ENCODE measurements at regions not wholly inside any gene's neighbourhood (a gene's known extent, or its start where the extent isn't known, plus 50 kb on each side); places are given as distances from the start of the nearest gene placed in this dataset.
"Not testable (repeated sequence)": the region's sequence is repeated elsewhere in the genome, so short reads cannot be mapped to it uniquely, and the experiment has no call there.

GRCh38 chr5:93348231-93348630 is 232.8 kb downstream of the NR2F1-AS1 start:
- H4K20me1 ChIP-seq (ENCODE audit: insufficient read depth, low read length) = no peaks in the 10 kb centered on the region
- H3K36me3 ChIP-seq (ENCODE audit: insufficient read depth, low read length) = no peaks in the 10 kb centered on the region
- no peaks in the 10 kb centered on the region for H3K4me1 ChIP-seq (ENCODE audit: insufficient read depth, low read length, poor library complexity, severe bottlenecking)
- no peak overlapping the region for H3K27ac ChIP-seq (ENCODE audit: low read depth, low read length, poor library complexity, severe bottlenecking)
- no peak overlapping the region for H3K4me2 ChIP-seq (ENCODE audit: low read length)
- no peak for TF ChIP-seq EZH2phosphoT487 (IDR thresholded peaks at IDR 0.05; ENCODE audit: borderline replicate concordance, low read depth, low read length)
- no TSS peak for BruUV-seq (replicated peaks)
- no peak for DNase-seq (ENCODE audit: low spot score)
- no peak overlapping the region for H2AFZ ChIP-seq (ENCODE audit: low read length)
- intact Hi-C loops (cut with micrococcal nuclease; ENCODE audit: unreplicated experiment) = no loop called here
- no peaks in the 10 kb centered on the region for H3K9me3 ChIP-seq (ENCODE audit: low read length)
- POLR2A ChIA-PET = no interaction called here
- CTCF ChIA-PET (ENCODE audit: unreplicated experiment) = no interaction called here
- no peaks in the 10 kb centered on the region for H3K9me2 ChIP-seq (ENCODE audit: insufficient read depth, low read length)
- H3K4me3 ChIP-seq (ENCODE audit: low read depth, low read length, poor library complexity, severe bottlenecking) = no peak overlapping the region
- H3K79me2 ChIP-seq (ENCODE audit: insufficient read depth, low read depth, low read length) = no peaks in the 10 kb centered on the region

- DNase-seq (ENCODE audit: low spot score); intact Hi-C loops (cut with micrococcal nuclease; ENCODE audit: unreplicated experiment); H3K4me3 ChIP-seq (ENCODE audit: low read depth, low read length, poor library complexity, severe bottlenecking); H3K9me2 ChIP-seq (ENCODE audit: insufficient read depth, low read length); H4K20me1 ChIP-seq (ENCODE audit: insufficient read depth, low read length); H3K27ac ChIP-seq (ENCODE audit: low read depth, low read length, poor library complexity, severe bottlenecking); BruUV-seq (replicated peaks); H3K9me3 ChIP-seq (ENCODE audit: low read length); POLR2A ChIA-PET; CTCF ChIA-PET (ENCODE audit: unreplicated experiment); H3K79me2 ChIP-seq (ENCODE audit: insufficient read depth, low read depth, low read length); H2AFZ ChIP-seq (ENCODE audit: low read length); H3K4me2 ChIP-seq (ENCODE audit: low read length); H3K4me1 ChIP-seq (ENCODE audit: insufficient read depth, low read length, poor library complexity, severe bottlenecking); H3K36me3 ChIP-seq (ENCODE audit: insufficient read depth, low read length): not testable (repeated sequence)
Observed at GRCh38 chr5:93346850-93347249, 234.2 kb downstream of the NR2F1-AS1 start.

GRCh38 chr5:93346301-93346700 is 234.7 kb downstream of the NR2F1-AS1 start:
- Histone ChIP-seq H3K9me2 (ENCODE audit: insufficient read depth, low read length) (no peaks in the 10 kb centered on the region), H3K4me2 (ENCODE audit: low read length) (no peak overlapping the region), H3K36me3 (ENCODE audit: insufficient read depth, low read length) (no peaks in the 10 kb centered on the region), H3K27ac (ENCODE audit: low read depth, low read length, poor library complexity, severe bottlenecking) (no peak overlapping the region), H4K20me1 (ENCODE audit: insufficient read depth, low read length) (no peaks in the 10 kb centered on the region), H3K79me2 (ENCODE audit: insufficient read depth, low read depth, low read length) (no peaks in the 10 kb centered on the region), H2AFZ (ENCODE audit: low read length) (no peak overlapping the region), H3K4me1 (ENCODE audit: insufficient read depth, low read length, poor library complexity, severe bottlenecking) (no peaks in the 10 kb centered on the region), H3K9me3 (ENCODE audit: low read length) (no peaks in the 10 kb centered on the region), H3K4me3 (ENCODE audit: low read depth, low read length, poor library complexity, severe bottlenecking) (no peak overlapping the region)
- DNase-seq (ENCODE audit: low spot score) = no peak
- BruUV-seq (replicated peaks) = no TSS peak
- TF ChIP-seq EZH2phosphoT487 (IDR thresholded peaks at IDR 0.05; ENCODE audit: borderline replicate concordance, low read depth, low read length) (no peak), CTCF (conservative IDR thresholded peaks at IDR 0.05; ENCODE audit: low read length) (no peak)
- intact Hi-C loops (cut with micrococcal nuclease; ENCODE audit: unreplicated experiment) = no loop called here
- ChIA-PET POLR2A (no interaction called here), CTCF (ENCODE audit: unreplicated experiment) (no interaction called here)

DNA sequence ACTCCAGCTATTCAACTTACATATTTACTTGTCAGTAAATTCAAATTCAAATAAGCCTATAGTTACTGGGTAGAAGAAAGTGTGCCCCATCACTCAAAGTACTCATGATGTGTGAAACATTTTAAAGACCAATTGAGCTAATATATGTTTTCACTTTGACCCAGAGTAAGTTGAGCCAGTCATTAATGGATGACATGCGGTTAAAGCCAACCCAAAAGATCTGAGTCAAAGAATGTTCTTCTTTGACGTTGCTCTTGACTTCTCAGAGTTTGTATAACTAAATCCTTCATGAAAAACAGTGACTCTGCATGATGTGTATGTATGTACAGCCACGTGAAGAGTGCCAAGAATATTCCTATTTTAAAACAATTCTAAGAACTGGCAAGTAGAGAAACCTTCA is 237.4 kb downstream of the NR2F1-AS1 start:
- ChIA-PET POLR2A (no interaction called here), CTCF (ENCODE audit: unreplicated experiment) (no interaction called here)
- no TSS peak for BruUV-seq (replicated peaks)
- H3K4me2 ChIP-seq (ENCODE audit: low read length) = no peak overlapping the region
- no peaks in the 10 kb centered on the region for H3K79me2 ChIP-seq (ENCODE audit: insufficient read depth, low read depth, low read length)
- H3K4me3 ChIP-seq (ENCODE audit: low read depth, low read length, poor library complexity, severe bottlenecking) = no peak overlapping the region
- intact Hi-C loops (cut with micrococcal nuclease; ENCODE audit: unreplicated experiment) = no loop called here
- H3K9me2 ChIP-seq (ENCODE audit: insufficient read depth, low read length) = no peaks in the 10 kb centered on the region
- no peak overlapping the region for H3K27ac ChIP-seq (ENCODE audit: low read depth, low read length, poor library complexity, severe bottlenecking)
- no peaks in the 10 kb centered on the region for H3K9me3 ChIP-seq (ENCODE audit: low read length)
- H2AFZ ChIP-seq (ENCODE audit: low read length) = no peak overlapping the region
- no peak for DNase-seq (ENCODE audit: low spot score)
- no peaks in the 10 kb centered on the region for H3K36me3 ChIP-seq (ENCODE audit: insufficient read depth, low read length)
- H4K20me1 ChIP-seq (ENCODE audit: insufficient read depth, low read length) = no peaks in the 10 kb centered on the region
- TF ChIP-seq CTCF (conservative IDR thresholded peaks at IDR 0.05; ENCODE audit: low read length) = no peak
- no peak for TF ChIP-seq EZH2phosphoT487 (IDR thresholded peaks at IDR 0.05; ENCODE audit: borderline replicate concordance, low read depth, low read length)
- H3K4me1 ChIP-seq (ENCODE audit: insufficient read depth, low read length, poor library complexity, severe bottlenecking) = no peaks in the 10 kb centered on the region

All from OCI-LY7 (cell line).